ENCODE measurements at regions not wholly inside any gene's neighbourhood (a gene's known extent, or its start where the extent isn't known, plus 50 kb on each side); places are given as distances from the start of the nearest gene placed in this dataset.

DNA sequence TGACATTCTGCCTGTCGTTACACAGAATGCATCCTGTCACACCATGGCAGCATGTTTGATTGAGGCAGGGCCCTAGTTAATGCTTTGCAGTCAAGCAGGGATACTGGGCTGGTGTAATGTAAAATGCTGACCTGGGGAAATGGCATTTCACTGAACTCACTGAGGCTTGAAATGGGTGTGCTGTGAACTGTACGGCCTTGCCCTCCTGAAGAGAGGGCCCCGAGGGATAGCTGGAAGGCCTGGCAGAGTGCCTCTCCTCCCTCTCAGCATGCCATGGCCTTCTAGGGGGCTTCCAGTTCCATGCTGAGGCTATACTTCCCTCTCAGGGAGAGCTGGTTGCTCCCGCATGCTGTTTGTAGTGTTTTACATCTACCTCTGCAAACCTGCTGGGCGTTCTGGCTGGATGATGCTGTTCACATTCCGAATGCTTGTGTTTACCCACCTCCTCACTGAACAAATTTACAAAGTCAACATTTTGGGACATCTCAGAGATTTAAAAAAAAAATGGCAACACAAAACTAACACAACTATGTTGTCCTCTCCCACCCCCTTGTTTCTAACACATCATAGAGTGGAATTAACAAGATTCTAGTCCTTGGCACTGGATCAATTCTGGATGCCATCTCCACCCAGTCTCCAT is 416.7 kb upstream of the CADM1 start:
- intact Hi-C loops (cut with DNase I, micrococcal nuclease): no loop called here
- ATAC-seq: no peak

DNA sequence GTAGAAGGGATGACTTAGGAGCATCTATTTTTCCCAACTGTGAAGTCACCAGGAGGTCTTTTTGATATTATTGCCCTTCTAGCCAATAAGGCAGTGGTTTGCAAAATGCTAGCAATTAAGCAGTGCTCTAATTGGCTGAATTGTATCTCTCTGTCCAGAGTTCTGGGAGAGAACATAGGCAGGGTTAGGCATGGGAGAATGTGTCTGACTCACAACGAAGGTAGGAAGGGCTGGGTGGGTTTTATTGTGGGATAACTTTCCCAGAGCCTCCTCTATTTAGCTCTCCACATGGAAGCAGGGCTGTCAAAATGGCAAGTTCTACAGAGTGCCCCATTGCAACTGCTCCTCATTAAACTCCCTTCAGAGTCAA is 415.9 kb upstream of the CADM1 start:
- ATAC-seq (no peak), DNase-seq (no peak)
- H3K4me1 ChIP-seq (ENCODE audit: low read depth): no peaks in the 10 kb centered on the region
- intact Hi-C loops (cut with DNase I, micrococcal nuclease): no loop called here
- TF ChIP-seq, protein P1, sequence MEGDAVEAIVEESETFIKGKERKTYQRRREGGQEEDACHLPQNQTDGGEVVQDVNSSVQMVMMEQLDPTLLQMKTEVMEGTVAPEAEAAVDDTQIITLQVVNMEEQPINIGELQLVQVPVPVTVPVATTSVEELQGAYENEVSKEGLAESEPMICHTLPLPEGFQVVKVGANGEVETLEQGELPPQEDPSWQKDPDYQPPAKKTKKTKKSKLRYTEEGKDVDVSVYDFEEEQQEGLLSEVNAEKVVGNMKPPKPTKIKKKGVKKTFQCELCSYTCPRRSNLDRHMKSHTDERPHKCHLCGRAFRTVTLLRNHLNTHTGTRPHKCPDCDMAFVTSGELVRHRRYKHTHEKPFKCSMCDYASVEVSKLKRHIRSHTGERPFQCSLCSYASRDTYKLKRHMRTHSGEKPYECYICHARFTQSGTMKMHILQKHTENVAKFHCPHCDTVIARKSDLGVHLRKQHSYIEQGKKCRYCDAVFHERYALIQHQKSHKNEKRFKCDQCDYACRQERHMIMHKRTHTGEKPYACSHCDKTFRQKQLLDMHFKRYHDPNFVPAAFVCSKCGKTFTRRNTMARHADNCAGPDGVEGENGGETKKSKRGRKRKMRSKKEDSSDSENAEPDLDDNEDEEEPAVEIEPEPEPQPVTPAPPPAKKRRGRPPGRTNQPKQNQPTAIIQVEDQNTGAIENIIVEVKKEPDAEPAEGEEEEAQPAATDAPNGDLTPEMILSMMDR (IDR thresholded peaks at IDR 0.05): no peak
- H3K9me3 ChIP-seq: no peaks in the 10 kb centered on the region
- no peak overlapping the region for H3K4me3 ChIP-seq
- H3K36me3 ChIP-seq (ENCODE audit: low read depth): no peaks in the 10 kb centered on the region

More for the DNA sequence above, 416.7 kb upstream of the CADM1 start:
- Histone ChIP-seq H3K9me3 (no peaks in the 10 kb centered on the region), H3K4me1 (ENCODE audit: low read depth) (no peaks in the 10 kb centered on the region), H3K4me3 (no peak overlapping the region), H3K36me3 (ENCODE audit: low read depth) (no peaks in the 10 kb centered on the region)
- TF ChIP-seq, protein P1 (IDR thresholded peaks at IDR 0.05): no peak
- DNase-seq: no peak

DNA sequence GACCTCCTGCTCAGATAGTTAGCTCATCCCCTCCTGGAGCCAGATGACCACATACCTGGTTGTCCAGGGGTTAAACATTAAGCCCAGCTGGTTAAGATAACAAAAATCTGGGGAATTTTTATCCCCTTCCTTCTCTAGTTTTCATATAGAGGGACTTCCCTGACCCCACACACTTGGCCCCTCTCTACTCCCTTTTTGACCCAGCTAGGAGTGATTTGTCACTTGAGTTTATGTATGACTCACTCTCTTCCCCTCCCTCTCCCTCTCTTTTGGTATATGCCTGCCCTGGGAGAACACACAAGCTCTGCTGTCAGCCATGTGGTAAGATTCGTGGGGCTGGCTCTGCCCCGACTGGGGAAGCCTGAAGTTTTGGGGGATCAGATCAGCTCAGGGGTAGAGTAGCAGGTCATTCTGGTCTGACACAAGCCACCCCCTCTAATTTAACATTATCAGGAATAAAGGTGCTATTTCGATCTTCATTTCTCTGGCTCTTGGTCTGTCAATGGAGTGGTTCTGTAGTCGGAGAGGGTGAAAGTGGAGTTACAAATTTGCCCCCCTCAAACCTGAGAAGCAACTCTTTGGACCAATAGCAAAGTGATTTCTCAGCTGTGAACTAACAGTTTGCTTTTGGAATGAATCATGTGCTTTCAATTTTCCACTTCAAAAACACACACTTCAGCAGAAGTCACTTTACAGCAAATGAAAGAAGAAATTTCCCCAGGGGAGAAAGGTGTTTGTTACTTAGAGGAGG is 415.3 kb upstream of the CADM1 start:
- no peaks in the 10 kb centered on the region for H3K36me3 ChIP-seq (ENCODE audit: low read depth)
- H3K9me3 ChIP-seq: no peaks in the 10 kb centered on the region
- H3K4me3 ChIP-seq: no peak overlapping the region
- DNase-seq: no peak
- peak; percentile 51 for ATAC-seq
- intact Hi-C loops (cut with DNase I, micrococcal nuclease): no loop called here
- no peaks in the 10 kb centered on the region for H3K4me1 ChIP-seq (ENCODE audit: low read depth)
- TF ChIP-seq, protein P1 (IDR thresholded peaks at IDR 0.05): no peak

DNA sequence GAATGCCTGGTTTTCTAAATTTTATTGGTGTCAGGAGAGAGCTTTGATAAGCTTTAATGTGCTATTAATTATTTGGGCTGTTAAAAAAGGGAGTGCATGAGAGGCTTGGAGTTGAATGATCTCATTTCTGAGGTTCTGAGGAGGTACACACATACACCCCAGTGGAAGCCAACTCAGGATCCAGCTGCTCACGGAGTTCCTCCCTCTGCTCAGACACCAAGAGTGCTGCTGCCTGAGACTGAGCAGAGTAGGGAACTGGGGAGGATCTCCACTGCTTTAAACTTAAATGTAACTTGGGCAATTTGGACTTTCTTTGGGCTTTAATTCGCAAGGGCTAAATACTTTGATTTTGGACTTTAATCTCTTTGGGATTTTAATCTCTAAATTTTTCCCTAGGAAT is 414.4 kb upstream of the CADM1 start:
- intact Hi-C loops (cut with DNase I, micrococcal nuclease): no loop called here
- Histone ChIP-seq H3K4me3 (no peak overlapping the region), H3K4me1 (ENCODE audit: low read depth) (no peaks in the 10 kb centered on the region), H3K9me3 (no peaks in the 10 kb centered on the region), H3K36me3 (ENCODE audit: low read depth) (no peaks in the 10 kb centered on the region)
- ATAC-seq (no peak), DNase-seq (no peak)
- TF ChIP-seq, protein P1 (IDR thresholded peaks at IDR 0.05): no peak

DNA sequence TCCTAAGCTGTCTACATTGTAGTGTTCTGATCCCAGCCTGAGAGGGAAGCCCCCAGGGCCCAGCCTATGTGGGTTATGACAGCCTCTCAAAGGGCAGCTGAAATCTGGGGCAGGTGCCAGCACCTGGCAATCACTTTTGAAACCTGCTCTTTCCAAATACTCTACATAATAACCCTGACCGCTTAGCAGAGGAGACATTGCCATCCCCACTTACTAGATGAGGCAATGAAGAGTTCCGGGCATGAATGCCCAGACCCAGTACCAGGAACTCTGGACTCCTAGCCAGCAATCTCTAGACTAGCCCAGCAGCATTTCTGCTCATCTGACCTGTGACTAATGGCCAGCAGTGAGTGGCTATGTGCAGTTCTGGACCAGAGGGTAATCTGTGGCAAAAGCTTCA is 412.4 kb upstream of the CADM1 start:
- intact Hi-C loops (cut with DNase I, micrococcal nuclease): no loop called here
- no peaks in the 10 kb centered on the region for H3K36me3 ChIP-seq (ENCODE audit: low read depth)
- H3K4me1 ChIP-seq (ENCODE audit: low read depth): no peaks in the 10 kb centered on the region
- ATAC-seq (no peak), DNase-seq (no peak)
- H3K9me3 ChIP-seq: no peaks in the 10 kb centered on the region
- H3K4me3 ChIP-seq: no peak overlapping the region
- TF ChIP-seq, protein P1 (IDR thresholded peaks at IDR 0.05): no peak
